CD4-positive, CD25-positive, alpha-beta regulatory T cell (primary cell): ENCODE measurements at regions not wholly inside any gene's neighbourhood (a gene's known extent, or its start where the extent isn't known, plus 50 kb on each side); places are given as distances from the start of the nearest gene placed in this dataset.

ENCODE experiments used
- ATAC-seq, 2 donors: fragments of 150-1000 bp; cut with Tn5 transposase; one replicate each; pipeline ENCODE4 v1.10.0; 2021; ENCODE audit warnings: low read depth in 2 of 2, moderate number of reproducible peaks in 2 of 2, moderate library complexity in 1 of 2
- DNase-seq, 3 donors: peaks; one replicate each; pipeline versions ENCODE4 v3.0.0 to v3.0.0-alpha.2; 2012 to 2022; ENCODE audit warnings: mixed read lengths in 1 of 3
- H3K27ac ChIP-seq: one replicate; pipeline ENCODE4 v1.7.0; 2013; ENCODE audit warnings: mild to moderate bottlenecking, low read length; ENCODE audit not compliant: insufficient read depth, poor library complexity, severe bottlenecking
- H3K27me3 ChIP-seq: one replicate; pipeline ENCODE4 v1.7.0; 2013; ENCODE audit warnings: low read length; ENCODE audit not compliant: control insufficient read depth, insufficient read depth
- H3K36me3 ChIP-seq: one replicate; pipeline ENCODE4 v1.7.0; 2013; ENCODE audit warnings: mild to moderate bottlenecking, low read length, moderate library complexity; ENCODE audit not compliant: control insufficient read depth, insufficient read depth
- H3K4me1 ChIP-seq: 2 replicates; pipeline ENCODE4 v1.7.0; 2013; ENCODE audit warnings: mild to moderate bottlenecking, low read length; ENCODE audit not compliant: insufficient read depth, control insufficient read depth, poor library complexity, severe bottlenecking
- H3K4me3 ChIP-seq: one replicate; pipeline ENCODE4 v1.7.0; 2013; ENCODE audit warnings: low read depth, mild to moderate bottlenecking, low read length, moderate library complexity
- H3K9me3 ChIP-seq, 2 experiments: 1 replicate in 1 of 2; 2 replicates in 1 of 2; pipeline ENCODE4 v1.7.0; 2013; ENCODE audit warnings: low read length in 2 of 2, mild to moderate bottlenecking in 1 of 2, moderate library complexity in 1 of 2; ENCODE audit not compliant: control insufficient read depth in 2 of 2
- H3K27ac Mint-ChIP-seq, 3 donors: one replicate each; pipeline ENCODE4 v1.8.0; 2020 to 2022; ENCODE audit warnings: mild to moderate bottlenecking in 3 of 3, mixed read lengths in 3 of 3, moderate library complexity in 2 of 3
- H3K27me3 Mint-ChIP-seq: one replicate; pipeline ENCODE4 v1.8.0; 2022; ENCODE audit warnings: mild to moderate bottlenecking, mixed read lengths
- H3K36me3 Mint-ChIP-seq: one replicate; pipeline ENCODE4 v1.8.0; 2020; ENCODE audit warnings: mixed read lengths
- H3K4me1 Mint-ChIP-seq, 4 donors: one replicate each; pipeline ENCODE4 v1.8.0; 2020 to 2022; ENCODE audit warnings: mixed read lengths in 4 of 4, mild to moderate bottlenecking in 1 of 4
- H3K4me3 Mint-ChIP-seq, 4 donors: one replicate each; pipeline ENCODE4 v1.8.0; 2020 to 2022; ENCODE audit warnings: mild to moderate bottlenecking in 4 of 4, mixed read lengths in 4 of 4, moderate library complexity in 3 of 4
- H3K9me3 Mint-ChIP-seq, 7 donors: one replicate each; pipeline ENCODE4 v1.8.0; 2020 to 2022; ENCODE audit warnings: mixed read lengths in 7 of 7, mild to moderate bottlenecking in 3 of 7, moderate library complexity in 2 of 7

DNA sequence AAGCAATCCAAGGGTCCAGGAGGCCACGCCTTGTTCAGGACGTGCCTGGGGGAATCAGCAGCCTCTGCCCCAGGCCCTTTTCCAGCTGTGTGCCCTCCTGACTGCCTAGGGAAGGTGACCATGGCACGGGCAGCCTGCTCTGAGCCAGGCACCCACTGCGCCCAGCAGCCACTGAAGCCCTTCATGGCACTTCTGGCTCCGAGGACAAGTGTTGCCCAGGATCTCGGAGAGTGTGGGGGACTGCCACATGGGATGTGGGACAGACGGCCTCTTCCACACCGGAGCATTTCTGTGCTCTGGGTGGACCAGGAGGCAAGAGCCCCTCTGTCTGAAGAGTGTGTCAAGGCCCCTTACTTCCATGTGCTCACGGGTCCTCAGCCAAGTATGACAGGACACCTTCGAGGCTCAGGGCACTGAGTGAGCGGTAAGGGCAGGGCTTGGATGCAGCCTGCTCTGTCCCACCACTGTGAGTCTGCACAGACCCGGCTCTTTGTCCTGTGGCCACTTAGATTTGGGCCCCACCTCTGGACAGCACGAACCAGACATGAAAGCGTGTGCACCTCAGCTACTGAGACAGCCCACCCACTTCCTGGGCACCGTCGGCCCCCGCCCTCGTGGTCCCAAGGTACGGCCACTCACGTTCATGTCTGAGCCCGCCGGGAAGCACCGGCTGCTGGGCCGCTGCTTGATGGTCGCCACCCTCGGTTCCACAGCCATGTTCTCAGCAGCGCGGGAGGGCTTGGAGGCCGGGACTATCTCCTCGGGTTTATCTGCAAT lies 93.6 kb downstream of the CTTN start:
- peaks cover 0 to 4% (median 0%) of the 10 kb centered on the region in 7 donors for H3K9me3 Mint-ChIP-seq
- no peak overlapping the region for H3K4me3 Mint-ChIP-seq
- H3K4me1 Mint-ChIP-seq = no peaks in the 10 kb centered on the region
- Histone ChIP-seq H3K9me3 (no peaks in the 10 kb centered on the region), H3K4me1 (no peaks in the 10 kb centered on the region), H3K27ac (no peak overlapping the region), H3K27me3 (no peaks in the 10 kb centered on the region), H3K4me3 (no peak overlapping the region), H3K36me3 (no peaks in the 10 kb centered on the region)
- ATAC-seq (no peak), DNase-seq (no peak)
- no peaks in the 10 kb centered on the region for H3K36me3 Mint-ChIP-seq
- no peaks in the 10 kb centered on the region for H3K27me3 Mint-ChIP-seq
- no peak overlapping the region for H3K27ac Mint-ChIP-seq

DNA sequence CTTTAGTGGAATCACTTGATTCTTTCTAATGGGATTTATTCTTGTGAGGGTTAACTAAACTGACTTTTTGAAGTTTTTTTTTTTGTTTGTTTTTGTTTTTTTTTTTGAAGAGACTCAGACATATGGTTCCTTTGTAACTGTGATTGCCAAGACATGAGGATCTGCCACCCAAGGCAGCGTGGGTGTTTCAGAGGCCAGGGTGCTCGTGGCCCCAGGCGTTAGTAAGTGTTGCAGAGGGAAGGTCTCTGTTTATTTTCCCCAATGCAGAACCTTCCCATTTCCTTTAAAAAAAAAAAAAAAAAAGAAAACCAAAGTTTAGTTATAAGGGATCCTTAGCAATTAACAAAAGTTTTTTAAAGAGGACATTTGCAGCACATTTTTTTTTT lies 94.8 kb downstream of the CTTN start:
- DNase-seq = no peak
- no peak overlapping the region for H3K27ac ChIP-seq
- no peaks in the 10 kb centered on the region for H3K27me3 Mint-ChIP-seq
- H3K4me1 Mint-ChIP-seq = no peaks in the 10 kb centered on the region
- no peaks in the 10 kb centered on the region for H3K9me3 ChIP-seq
- no peak overlapping the region for H3K4me3 Mint-ChIP-seq
- no peak overlapping the region for H3K4me3 ChIP-seq
- ATAC-seq = no peak
- no peaks in the 10 kb centered on the region for H3K36me3 Mint-ChIP-seq
- H3K27ac Mint-ChIP-seq = no peak overlapping the region
- H3K36me3 ChIP-seq = no peaks in the 10 kb centered on the region
- no peaks in the 10 kb centered on the region for H3K4me1 ChIP-seq
- H3K9me3 Mint-ChIP-seq = peaks cover 0 to 4% (median 1%) of the 10 kb centered on the region in 7 donors
- H3K27me3 ChIP-seq = no peaks in the 10 kb centered on the region

DNA sequence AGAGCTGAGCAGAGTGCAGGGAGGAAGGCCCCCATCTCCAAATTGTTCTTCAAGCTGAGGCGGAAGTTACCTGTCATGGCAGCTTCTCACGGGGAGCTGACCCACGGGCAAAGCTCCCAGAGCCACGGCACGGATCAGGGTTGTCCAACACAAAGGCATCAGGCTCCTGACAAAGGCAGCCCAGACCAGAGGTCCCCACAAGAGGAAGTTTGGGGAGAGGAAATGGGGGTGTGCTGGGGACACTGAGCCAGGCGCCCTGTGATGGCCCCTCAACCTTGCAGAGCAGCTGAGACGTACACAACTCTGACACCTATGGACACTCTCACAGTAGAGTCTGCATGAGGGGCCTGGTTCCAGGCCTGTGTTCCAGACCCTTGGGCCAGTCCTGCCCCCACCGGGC lies 95.6 kb downstream of the CTTN start:
- H3K4me3 Mint-ChIP-seq = no peak overlapping the region
- ATAC-seq = no peak
- no peaks in the 10 kb centered on the region for H3K27me3 Mint-ChIP-seq
- H3K9me3 ChIP-seq = no peaks in the 10 kb centered on the region
- no peak for DNase-seq
- H3K27ac Mint-ChIP-seq = no peak overlapping the region
- no peak overlapping the region for H3K4me3 ChIP-seq
- no peaks in the 10 kb centered on the region for H3K27me3 ChIP-seq
- no peaks in the 10 kb centered on the region for H3K36me3 ChIP-seq
- H3K27ac ChIP-seq = no peak overlapping the region
- H3K36me3 Mint-ChIP-seq = no peaks in the 10 kb centered on the region
- peaks cover 0 to 4% (median 0%) of the 10 kb centered on the region in 7 donors for H3K9me3 Mint-ChIP-seq
- no peaks in the 10 kb centered on the region for H3K4me1 ChIP-seq
- no peaks in the 10 kb centered on the region for H3K4me1 Mint-ChIP-seq

DNA sequence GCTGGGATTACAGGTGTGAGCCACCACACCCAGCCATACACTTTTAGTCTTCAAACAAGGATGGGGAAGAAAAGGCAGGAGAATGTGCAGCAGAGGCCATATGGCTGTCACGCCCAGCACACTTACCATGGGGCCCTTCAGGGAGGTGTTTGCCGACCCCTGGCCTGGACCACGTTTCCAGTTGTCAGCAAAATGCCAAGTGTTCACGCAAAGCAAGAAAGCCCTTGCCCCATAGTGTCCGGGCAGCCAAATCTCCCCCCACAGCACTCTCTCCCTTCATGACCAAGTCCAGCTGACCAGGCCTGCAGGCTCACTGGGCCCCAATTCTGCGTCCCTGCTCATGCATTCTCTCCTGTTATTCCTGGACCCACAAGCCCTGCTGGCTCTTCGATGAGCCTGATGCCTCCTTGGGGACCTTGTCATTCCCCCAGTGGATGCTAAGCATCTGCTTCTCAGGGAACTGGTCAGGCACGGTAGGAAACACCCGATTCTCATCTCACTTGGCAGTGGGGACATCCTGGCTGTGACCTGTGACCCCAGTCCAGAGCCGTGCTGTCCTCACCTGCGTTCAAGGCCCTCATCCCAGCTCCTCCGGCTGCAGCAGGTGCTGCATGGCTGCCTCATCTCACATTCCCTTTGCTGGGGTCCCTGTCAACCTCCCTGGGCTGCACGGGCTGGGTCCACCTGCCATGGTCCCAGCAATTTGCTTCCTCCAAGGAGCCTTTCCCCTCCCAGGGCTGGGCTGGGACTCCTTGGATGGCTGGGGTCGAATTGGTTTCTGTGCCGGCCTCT lies 96.4 kb downstream of the CTTN start:
- Mint-ChIP-seq H3K9me3 (peaks cover 0 to 4% (median 0%) of the 10 kb centered on the region in 7 donors), H3K4me3 (no peak overlapping the region), H3K27me3 (no peaks in the 10 kb centered on the region), H3K36me3 (no peaks in the 10 kb centered on the region), H3K27ac (no peak overlapping the region), H3K4me1 (no peaks in the 10 kb centered on the region)
- no peak for DNase-seq
- Histone ChIP-seq H3K9me3 (no peaks in the 10 kb centered on the region), H3K4me1 (no peaks in the 10 kb centered on the region), H3K4me3 (no peak overlapping the region), H3K27ac (no peak overlapping the region), H3K27me3 (no peaks in the 10 kb centered on the region), H3K36me3 (no peaks in the 10 kb centered on the region)
- ATAC-seq = no peak

DNA sequence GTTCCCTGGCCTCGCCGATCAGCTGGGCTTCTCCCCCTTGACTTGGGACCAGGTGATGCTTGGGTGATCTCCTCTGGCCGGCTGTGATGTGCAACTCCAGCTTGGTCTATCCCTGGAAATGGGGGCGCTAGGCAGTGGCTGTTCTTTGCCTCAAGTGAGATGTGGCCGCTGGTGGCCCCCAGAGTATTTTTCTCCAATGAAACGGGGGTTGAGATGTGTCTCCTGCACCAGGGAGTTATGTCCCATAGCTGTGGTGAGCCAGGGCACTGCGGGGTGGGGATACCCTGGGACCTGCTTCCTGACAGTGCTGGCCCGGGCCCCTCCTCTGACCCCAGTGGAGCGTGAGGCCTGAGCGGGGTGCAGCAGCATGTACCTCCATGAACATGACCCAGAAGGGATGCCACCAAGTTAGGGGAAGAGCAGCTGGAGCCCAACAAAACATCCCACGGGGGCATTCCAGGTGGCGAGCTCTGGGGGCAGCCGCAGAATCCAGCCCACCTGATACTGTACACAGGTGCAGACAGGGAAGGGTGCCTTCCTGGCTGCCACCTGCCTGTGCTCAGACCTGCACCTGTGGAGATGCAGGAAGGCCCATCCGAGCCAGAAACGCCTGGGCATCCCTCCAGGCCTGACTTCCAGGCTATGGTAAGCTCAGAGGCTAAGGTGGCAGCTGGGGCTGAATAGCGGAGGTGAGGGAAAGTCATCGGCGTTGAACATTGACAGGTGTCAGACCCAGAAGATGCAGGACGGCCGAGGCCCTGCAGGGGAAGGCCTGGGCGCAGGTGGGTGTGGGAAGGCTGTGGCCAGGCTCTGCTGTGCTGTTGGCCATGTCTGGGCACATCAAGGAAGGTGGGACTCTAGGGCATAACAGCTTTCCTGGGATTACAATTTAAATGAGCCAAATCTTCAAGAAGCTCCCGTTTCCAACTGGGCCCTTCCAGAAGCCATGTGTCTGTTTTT lies 97.3 kb downstream of the CTTN start:
- DNase-seq (no peak), ATAC-seq (no peak)
- no peaks in the 10 kb centered on the region for H3K27me3 ChIP-seq
- no peaks in the 10 kb centered on the region for H3K27me3 Mint-ChIP-seq
- H3K4me3 Mint-ChIP-seq = no peak overlapping the region
- H3K27ac Mint-ChIP-seq = peak overlapping the region in 1 of 3 donors; percentile 48
- no peak overlapping the region for H3K27ac ChIP-seq
- no peaks in the 10 kb centered on the region for H3K9me3 ChIP-seq
- H3K36me3 ChIP-seq = no peaks in the 10 kb centered on the region
- no peaks in the 10 kb centered on the region for H3K4me1 ChIP-seq
- H3K4me1 Mint-ChIP-seq = no peaks in the 10 kb centered on the region
- peaks cover 0 to 2% (median 0%) of the 10 kb centered on the region in 7 donors for H3K9me3 Mint-ChIP-seq
- H3K36me3 Mint-ChIP-seq = no peaks in the 10 kb centered on the region
- no peak overlapping the region for H3K4me3 ChIP-seq

DNA sequence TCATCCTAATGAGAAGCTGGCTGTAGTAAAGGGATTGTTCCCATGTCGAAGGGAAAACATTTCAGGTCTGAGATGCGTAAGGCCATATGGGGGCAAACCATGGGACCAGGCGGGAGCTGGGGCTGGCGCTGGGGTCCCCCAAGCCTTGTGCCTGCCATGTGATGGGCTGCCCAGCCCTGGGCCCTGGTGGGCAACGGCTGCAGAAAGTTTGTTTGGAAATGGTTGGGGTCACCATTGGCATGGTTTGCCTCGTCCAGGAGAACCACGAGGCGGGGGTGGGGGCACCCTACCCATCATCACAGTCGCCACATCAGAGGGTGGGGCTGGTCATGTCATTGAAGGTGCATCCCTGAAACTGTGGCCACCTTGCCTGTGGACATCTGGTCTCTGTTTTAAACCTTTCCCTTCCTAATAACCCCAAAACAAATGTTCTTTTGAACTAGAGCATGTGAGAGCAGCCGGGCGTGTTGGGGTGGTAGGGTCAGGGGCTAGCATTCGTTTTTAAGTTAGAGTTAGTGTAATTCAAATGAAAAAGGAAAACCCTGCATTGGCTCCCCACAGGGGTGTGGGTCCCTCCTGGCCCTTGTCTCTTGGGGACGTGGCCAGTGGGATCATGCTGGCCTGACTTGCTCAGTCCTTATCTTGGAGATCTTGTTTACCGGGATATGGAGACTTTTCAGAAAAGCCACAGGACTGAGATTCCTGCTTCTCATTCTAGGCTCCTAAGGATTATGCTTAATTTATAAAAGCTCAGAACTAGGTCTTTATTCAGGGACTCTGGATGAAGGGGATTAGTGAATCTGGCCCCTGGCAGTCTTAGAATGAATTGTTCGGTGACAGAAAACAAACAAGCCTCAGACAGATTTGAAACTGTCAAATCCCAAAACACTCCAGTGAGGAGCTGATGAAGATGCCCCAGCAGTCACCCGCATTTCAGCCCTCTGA lies 98.5 kb downstream of the CTTN start:
- Histone ChIP-seq H3K4me3 (no peak overlapping the region), H3K27me3 (no peaks in the 10 kb centered on the region), H3K9me3 (no peaks in the 10 kb centered on the region), H3K27ac (no peak overlapping the region), H3K36me3 (no peaks in the 10 kb centered on the region), H3K4me1 (no peaks in the 10 kb centered on the region)
- no peaks in the 10 kb centered on the region for H3K36me3 Mint-ChIP-seq
- ATAC-seq = no peak
- no peak overlapping the region for H3K4me3 Mint-ChIP-seq
- no peak overlapping the region for H3K27ac Mint-ChIP-seq
- peaks cover 0 to 2% (median 0%) of the 10 kb centered on the region in 7 donors for H3K9me3 Mint-ChIP-seq
- H3K27me3 Mint-ChIP-seq = no peaks in the 10 kb centered on the region
- H3K4me1 Mint-ChIP-seq = no peaks in the 10 kb centered on the region
- no peak for DNase-seq
